HG03066 (cell line): ENCODE measurements at regions not wholly inside any gene's neighbourhood (a gene's known extent, or its start where the extent isn't known, plus 50 kb on each side); places are given as distances from the start of the nearest gene placed in this dataset.

Source experiments
- ATAC-seq: cut with Tn5 transposase; IDR thresholded peaks from one replicate; pipeline ENCODE4 v1.9.1; 2021; ENCODE audit warnings: low read depth; ENCODE audit not compliant: unreplicated experiment

DNA sequence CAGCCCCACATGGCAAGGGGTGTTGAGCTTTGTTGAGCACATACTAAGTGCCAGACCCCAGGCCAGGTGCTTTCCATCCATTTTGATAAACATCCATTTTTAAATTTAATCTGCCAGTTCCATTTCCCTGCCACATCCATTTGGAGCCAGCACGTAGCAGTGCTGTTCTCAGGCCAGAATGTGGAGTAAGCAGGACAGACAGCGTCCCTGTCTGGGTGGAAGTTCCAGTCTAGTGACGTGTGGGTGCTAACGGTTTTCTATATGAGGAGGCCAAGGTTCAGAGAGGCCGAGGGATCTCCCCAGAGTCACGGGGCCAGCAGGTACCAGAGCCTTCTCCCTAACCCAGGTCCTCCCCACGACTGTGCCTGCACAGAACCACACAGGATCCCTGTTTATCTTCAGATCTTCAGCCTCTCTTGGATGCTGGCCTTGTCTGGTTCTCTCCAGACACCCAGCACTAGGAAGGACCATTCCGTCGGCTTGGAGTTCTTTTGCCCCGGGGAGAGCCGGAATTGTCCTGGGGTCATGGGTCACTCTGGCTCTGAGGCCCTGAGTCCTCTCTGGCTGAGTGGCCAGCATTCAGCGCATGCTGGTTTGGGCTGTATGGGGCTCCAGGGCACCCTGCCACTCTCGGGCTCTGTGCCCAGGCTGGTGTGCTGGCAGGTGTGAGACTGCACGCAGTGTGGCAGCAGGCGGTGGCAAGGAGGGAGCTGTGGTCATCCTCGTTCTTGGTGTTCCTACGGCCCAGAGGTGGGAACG is 63.6 kb upstream of the PPARA start:
- ATAC-seq = no peak

DNA sequence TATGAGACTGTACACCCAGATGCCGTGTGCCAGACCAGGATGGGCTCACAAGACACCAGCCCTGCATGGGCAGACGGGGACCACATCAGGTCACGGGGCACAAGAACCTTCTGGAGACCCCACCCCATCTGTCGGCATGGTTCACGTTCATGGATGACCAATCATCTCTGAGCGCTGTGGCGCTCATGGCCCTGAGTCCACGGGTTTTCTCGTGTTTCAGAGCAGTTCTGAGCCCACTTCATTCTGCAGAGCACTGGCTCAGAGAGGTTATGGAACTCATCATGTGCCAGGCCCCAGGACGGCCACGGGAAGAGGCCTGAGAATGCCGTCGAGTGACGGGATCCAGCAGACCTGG is 63.0 kb upstream of the PPARA start:
- ATAC-seq = no peak

DNA sequence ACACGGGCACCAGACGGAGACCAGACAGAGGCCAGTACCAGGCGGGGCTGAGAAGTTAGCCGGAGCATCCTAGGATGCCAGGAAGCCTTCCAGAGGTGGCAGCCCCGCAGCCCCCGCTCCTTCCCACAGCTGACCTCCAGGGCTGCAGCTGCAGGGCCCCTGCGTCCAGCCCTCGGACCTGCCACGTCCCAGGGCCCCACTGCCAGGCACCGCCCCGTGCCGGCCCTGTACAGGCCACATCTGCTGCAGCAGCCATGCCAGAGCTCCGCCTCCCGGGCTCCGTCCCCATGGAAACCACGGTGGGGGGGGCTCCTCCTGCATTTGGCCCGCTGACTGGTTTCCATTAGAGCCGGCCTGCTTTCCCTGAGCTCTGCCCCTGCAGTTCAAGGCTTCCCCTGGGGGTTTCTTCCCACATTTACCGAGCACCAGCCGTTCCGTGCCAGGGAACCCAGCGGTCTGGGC is 62.5 kb upstream of the PPARA start:
- no peak for ATAC-seq

DNA sequence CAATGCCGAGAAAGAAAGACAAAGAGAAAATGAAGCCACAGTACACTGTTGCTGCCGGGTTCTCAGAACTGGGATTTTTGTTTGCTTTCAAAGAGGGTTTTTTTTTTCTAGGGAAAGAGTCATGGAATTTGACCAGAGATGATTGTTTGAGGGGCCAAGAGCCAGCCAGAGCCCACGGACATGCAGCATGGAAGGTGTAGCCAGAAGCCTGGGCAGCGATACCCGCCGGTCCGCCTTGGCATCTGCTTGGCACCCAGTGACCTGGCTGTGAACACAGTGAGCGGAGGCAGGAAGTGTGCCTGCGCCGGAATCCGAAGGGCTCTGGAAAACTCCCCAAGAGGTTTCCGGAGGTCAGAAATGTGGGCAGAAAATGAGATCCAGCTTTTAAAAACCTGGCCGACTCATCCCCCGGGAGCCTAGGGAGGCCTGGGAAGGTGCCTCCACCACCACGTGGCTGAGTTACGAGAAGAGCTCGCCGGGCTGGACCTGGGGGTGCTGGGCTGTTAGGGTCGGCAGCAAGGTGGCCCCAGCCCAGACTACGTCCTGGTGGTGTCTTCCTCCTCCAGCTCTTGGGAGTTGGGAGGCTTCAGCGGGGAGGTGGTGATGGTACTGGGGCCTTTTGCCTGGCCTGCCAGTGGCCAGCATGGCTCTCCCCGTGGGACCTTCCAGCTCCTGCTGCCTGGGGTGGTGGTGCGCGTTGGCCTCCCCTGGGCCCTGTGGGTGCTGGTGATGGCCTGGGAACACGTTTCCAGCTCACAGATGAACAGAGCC is 61.6 kb upstream of the PPARA start:
- ATAC-seq = no peak

DNA sequence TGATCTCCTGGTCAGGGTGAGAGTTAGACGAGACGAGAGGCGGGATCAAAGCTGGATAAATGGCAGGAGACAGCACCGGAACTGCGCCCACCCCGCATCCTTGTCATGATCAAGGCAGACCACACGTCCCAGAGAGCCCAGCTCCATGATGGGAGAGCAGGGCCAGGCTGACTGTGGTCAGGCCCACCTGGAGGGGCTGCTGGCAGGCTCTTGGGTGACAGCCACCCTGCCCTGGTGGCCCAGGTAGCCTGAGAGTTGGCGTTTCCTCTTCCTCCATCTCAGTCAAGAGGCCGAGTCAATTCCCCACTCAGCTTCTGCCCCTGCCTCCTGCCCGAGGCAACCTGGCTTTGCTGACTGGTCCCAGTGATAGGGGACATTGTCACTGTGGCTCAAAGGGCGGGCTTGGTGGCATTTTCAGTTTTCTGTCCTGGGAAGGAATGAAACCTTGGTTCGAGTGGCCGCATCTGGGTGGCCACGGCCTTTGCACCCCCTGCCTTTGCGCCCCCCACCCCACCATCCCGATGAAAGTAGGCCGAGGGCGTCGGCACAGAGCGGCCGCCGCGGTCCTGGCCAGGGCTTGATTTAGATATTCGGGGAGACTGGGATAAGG is 60.8 kb upstream of the PPARA start:
- no peak for ATAC-seq

DNA sequence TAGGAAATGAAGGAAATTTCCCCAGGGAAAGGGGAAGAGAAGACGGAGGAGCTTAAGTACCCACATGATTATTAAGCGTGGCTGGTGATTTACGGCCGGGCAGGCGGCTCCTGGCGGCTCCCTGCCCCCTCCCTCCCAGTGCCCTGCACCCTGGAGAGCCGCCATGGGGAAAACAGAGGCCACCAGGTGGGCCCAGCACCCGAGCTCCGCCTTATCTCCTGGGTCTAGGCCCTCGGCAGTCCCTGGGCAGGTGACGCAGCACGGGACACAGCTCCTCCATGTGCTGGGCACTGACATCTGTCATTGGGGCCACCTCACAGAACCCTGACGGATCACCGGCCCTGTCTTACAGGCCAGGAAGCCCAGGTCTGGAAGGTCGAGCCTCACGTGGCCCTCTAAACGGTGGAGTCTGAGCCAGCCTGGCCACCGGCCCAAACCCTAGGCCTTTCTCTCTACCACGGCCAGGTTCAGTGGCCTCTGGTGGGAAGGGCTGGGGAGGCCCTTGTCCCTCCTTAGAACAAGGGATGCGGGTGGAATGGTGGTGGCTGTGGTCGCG is 60.2 kb upstream of the PPARA start:
- no peak for ATAC-seq

DNA sequence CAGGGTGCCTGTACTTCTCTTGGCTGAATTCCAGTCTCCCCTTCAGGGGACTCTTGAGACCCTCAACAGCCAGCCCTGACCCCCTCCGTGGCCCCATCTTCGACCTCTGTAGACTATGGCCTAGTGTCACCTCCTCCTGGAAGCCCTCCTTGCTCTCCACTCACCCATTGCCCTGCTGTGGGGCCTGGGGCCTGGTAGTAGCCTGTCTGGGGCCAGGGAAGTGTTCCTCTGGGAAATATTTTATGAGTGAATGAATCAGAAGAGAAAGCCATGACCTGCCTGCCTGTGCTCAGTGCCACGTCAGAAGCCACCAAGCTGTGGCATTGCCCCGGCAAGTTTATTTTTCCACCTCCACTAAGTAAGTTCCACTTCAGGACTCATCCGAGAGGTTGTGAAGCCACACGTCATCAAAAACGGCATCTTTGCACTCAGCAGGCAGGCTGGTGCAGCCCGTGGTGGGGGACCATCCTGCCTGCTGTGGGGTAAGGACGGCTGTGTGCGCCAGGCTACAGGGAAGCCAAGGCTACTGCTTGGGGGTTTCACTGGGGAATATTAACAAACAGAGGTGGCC is 59.6 kb upstream of the PPARA start:
- ATAC-seq = no peak

DNA sequence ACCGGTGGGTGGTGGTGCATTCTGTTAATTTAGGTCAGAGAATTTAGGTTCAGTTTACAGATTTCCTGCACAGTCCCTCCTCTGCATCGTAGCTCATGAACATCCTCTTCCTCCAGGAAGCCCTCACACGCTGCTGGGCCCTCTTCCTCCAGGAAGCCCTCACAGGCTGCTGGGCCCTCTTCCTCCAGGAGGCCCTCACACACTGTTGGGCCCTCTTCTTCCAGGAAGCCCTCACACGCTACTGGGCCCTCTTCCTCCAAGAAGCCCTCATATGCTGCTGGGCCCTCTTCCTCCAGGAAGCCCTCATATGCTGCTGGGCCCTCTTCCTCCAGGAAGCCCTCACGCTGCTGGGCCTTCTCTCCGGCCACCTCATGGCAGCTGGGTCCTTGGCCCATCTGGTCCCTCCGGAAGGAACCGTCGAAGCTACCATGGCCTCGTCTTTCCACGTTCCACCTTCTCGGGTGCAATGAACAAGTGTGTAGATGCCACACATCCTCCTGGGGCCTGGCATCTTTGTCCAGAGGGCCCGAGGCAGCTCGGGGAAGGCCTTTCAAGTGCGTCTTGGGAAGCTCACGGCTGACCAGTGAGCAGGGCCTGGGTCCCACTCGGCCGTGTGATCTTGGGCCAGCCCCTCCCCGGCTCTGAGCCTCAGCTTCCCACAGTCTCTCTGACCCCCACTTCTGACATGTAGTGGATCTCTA is 58.9 kb upstream of the PPARA start:
- ATAC-seq = no peak

DNA sequence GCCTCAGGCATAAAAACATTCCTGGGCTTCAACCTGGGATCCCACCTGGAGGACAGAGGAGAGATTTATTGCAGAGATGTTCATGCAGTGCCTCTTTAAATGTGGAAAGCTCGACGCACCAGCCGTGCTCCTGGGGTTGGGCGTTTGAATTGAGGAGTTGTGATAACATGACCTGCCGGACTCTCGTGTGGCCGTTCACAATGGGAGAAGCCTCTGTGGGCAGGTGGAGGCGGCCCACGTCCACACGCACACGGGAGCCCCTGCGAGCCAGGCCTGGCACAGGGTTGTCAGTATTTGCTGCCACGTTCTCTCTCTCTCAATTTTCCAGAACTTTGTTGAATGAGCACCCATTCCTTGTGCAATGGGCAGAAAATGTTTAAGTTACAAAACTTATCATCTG is 58.3 kb upstream of the PPARA start:
- ATAC-seq = no peak

DNA sequence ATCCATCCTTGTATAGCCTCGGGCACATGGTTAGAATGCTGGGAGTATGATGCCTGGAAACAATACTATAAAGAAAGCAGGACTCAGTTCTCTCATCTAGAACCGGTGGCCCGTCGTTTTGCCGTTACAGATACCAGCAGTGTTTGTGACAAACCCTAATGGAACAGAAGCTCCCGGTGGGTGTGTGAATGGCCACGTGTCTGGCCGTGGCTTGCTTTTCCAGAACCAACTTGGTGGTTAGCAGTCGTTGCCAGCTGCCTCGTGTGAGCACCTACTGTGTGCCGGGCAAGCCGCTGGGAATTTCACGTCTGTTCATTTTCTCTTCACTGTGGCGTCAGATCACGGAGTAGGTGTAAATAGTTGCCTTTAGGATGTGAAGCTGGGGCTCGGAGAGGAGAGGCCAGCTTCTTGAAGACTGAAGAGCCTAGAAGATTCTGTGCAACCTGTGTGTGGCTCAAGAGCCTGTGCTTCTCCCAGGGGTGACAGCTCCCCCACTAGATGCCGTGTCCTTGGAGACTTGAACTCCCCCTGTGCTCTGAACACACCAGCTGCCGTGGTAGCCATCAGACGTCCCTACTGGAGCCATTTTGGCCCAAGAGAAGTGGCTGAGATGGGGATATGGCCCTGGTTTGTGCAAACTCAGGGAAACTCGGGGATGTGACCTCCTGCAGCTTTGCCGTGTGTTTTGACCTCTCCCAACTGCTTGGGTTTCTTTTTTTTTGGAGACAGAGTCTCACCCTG is 57.5 kb upstream of the PPARA start:
- ATAC-seq = no peak

DNA sequence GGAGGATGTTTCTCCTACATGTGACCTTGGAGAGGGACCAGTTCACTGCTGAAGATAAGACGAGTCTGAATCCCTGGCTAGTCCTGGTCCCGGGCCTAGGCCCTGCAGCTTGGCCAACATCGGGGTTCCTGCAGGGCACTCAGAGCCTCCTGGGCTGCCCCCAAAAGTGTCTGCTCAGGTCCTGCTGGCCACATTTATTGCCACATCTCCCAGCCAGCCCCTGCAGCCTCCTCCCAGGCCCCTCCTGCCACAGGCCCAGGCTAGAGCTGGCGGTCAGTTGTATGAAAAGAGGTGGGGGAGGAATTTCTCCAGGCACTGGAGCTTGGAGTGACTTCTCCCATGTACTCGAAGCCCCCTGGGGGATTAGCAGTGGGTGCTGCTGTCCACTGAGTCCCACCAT is 56.5 kb upstream of the PPARA start:
- ATAC-seq = no peak

DNA sequence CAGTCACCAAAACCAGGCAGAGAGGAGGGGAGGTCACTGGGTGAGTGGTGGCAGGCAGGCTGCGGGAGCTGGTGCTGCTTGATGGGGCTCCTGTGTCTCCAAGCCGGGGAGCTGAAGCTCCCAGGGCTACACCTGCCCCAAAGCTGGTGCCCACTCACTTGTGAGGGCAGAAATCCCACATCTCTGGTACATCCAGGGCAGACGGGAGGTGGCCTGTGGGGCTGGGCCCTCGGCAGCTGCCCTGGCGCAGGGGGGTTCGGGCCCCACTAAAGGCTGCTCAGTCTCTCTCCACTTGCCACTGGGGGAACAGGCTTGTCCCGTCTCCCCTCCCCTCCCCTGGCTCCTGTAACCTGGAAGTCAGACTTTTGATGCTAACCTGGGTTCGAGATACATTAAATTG is 55.6 kb upstream of the PPARA start:
- no peak for ATAC-seq

DNA sequence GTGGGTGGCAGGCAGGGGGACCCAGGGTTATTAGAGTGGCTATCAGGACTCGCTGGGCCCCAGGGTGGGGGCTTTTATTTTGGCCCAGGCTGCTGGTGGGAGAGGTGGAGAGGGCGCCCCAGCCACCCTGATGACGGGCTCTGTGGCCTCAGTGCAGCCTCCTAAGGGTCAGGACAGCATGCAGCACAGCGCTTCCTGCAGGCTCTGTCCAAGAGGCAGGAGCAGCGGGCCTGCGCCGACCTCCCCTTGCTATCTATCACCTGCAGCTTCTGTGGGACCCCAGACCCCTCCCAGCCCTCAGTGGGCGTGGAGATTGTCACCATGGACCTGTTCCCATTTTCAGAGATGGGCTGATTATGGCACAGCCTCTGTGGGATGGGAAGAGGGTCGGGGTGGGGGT is 54.3 kb upstream of the PPARA start:
- ATAC-seq = no peak

DNA sequence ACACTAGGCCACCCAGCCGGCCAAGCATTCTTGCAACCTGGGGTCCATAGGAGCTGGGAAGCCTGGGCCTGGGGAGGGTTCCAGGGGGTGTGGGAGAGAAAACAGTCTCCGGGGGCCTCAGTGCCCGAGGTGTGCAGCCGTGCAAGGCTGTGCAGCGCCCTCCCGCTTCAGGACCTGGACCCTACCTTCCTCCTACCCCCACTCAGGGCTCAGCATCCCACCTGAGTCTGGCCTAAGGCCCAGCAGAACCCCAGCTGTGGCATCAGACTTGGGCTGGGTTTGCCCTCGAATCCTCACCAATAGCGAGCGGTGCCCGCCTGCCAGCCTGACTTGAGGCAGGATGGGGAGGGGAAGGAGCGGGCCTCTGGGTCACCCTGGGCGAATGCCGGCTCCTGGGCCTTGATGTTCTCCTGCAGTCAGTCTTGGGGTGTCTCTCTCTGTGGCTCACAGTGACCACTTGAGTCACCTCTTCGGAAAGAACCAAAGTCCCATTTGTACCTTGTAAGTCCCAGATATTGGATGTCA is 53.6 kb upstream of the PPARA start:
- ATAC-seq = no peak

DNA sequence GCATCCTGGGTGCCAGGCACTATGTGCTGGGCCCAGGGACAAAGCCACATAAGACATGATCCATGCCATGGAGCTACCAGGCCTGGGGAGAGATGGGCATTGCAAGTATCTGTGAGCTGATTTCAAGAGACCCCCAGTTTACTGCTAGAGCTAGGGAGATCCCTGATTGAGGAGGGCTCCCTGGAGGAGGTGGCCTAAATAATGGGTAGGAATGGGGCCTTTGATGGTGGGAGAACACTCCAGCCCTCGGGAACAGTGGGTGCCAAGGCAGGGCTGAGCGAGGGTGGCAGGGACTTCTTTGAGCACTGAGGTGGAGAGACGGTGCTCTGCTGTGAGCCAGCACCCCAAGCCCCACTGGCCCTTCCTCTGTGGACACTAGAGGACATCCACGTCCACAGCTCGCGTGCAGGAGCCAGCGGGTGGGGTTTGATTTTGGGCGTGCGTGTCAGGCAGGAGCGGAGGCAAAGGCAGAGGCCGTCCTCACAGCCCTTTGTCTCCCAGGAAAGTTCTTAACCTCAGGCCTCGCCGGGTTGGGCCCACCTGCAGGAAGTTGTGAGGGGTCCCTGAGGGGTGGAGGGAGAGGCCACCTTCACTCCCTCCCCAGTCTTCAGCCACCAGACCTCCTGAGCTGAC is 52.9 kb upstream of the PPARA start:
- ATAC-seq = no peak

DNA sequence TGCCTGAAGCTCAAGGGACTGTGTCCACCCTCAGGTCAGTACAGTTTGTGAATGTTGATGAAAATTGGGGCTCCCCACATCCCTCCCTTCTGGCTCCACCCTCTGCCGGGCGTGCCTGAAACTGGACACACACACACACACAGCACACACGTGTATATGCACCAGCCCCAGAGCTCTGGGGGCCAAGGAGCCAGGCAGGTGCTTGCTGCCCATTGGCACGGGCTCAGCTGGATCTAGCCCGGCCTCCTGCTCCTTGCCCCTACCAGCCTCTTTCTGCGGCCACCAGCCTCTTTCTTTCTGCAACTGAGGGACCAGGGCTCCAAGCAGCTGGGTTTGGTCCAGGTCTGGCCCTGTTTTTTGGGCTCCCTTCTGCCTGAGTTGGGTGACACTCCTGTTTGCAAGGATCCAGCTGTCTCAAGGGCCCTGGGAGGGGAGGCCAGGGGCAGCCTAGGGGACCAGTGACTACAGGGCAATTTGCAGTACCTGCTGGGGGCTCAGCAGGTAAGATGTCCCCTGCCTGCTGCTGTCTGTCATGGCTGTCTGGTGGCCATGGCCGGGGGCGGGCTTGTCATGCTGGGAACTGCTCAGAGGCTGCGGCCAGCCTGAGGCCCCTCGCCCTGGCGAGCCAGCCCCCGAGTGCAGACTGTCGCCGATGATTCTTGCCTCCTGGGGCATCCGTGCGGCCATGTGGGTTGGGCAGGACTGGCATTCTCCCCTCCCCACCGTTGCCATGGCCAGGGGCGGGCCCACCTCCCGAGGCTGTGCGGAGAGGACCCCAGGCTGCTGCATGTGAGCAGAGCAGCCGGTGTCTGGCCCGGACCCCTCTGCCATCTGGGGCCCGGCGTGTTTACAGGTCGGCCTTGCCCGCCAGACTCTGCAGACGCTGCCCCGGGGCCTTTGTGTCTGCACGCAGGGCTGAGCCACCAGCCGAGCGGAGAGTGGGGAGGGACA is 51.5 kb upstream of the PPARA start:
- ATAC-seq = no peak

DNA sequence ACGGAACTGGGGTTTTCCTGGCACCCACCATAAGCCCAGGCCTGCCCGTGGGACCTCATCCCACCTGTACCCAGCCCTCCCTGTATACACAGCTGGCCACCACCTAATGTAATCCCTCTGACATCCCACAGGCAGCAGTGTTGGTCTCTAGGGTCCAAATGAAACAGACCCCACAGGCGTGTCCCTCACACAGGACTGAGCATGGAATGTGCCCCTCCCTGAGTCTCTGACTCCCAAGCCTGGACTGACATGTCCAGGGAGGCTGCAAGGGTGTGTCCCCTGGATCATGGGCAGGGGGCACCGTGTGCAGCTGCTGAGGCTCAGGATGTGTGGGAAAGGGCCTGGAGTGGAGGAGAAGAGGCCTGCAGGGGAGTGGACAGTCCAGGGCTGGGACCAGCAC is 50.6 kb upstream of the PPARA start:
- no peak for ATAC-seq
